Colonic mucosa (tissue), 4 donors: ENCODE measurements at regions not wholly inside any gene's neighbourhood (a gene's known extent, or its start where the extent isn't known, plus 50 kb on each side); places are given as distances from the start of the nearest gene placed in this dataset.
"Not testable (repeated sequence)": the region's sequence is repeated elsewhere in the genome, so short reads cannot be mapped to it uniquely, and the experiment has no call there.

ENCODE experiments used
- DNase-seq: peaks from one replicate; pipeline ENCODE4 v3.0.0-alpha.2; 2020
- H3K27ac ChIP-seq: fragments of 200-600 bp; one replicate; pipeline ENCODE4 v1.8.0; 2021
- H3K27me3 ChIP-seq: fragments of 200-600 bp; one replicate; pipeline ENCODE4 v1.8.0; 2021
- H3K36me3 ChIP-seq: fragments of 200-600 bp; one replicate; pipeline ENCODE4 v1.8.0; 2021
- H3K4me1 ChIP-seq: fragments of 200-600 bp; one replicate; pipeline ENCODE4 v1.8.0; 2021; ENCODE audit warnings: mild to moderate bottlenecking
- H3K4me3 ChIP-seq: fragments of 200-600 bp; one replicate; pipeline ENCODE4 v1.8.0; 2021
- H3K9ac ChIP-seq, 2 donors: one replicate each; pipeline ENCODE4 v1.7.0; 2013; ENCODE audit warnings: control low read depth in 2 of 2, low read depth in 2 of 2, low read length in 2 of 2
- H3K9me3 ChIP-seq: fragments of 200-600 bp; one replicate; pipeline ENCODE4 v1.8.0; 2021
- intact Hi-C: fragments of 100-400 bp; cut with DNase I; formaldehyde crosslinking; loops from one replicate; pipeline ENCODE4 v1.14.1; 2022
- TF ChIP-seq, protein P1 (sequence below): fragments of 200-600 bp; IDR thresholded peaks from one replicate; pipeline ENCODE4 v1.8.0; 2022; ENCODE audit warnings: antibody characterized with exemption, mild to moderate bottlenecking
- donor health status: healthy.
- donor health status: DM: no; HTN: no; CAD: no.
- donor health status: DM: no; HTN: no; CAD: no.

DNA sequence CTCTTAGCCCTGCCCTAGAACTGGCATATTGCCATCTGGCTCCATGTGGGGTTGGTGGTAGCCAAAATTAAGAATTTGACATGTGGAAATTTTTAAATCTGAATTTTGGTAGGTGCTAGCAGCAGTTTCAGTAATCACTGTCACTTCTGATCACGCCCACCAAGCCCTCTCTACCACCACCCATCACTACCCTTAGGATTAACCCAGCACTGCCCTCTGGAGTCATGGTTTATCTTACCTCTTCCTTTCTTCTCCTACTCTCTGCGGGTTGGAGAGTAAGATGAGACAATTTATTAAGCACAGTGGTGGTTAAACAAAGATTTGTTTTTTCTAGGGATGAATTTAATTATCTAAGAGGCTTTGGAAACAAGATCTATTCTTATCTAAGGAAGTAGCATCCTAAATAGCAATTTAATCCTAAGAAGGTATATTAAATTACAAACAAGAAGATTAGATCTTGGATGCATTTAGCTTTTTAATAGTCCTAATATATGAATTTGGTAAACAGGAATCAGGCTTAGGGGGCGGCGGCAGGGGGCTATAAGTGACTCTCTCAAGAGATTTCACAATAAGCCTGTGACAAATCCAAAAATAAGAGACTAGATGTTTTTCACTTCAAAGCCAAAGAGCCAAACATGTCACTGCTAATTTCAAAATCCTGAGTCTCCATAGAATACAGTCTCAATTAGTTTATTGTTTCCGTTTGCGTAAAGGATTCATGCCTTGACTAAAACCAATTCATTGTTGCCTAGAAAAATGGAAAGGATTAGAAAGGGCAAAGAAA lies 498.4 kb upstream of the UBE2E2 start:
- intact Hi-C loops, result no loop called here

DNA sequence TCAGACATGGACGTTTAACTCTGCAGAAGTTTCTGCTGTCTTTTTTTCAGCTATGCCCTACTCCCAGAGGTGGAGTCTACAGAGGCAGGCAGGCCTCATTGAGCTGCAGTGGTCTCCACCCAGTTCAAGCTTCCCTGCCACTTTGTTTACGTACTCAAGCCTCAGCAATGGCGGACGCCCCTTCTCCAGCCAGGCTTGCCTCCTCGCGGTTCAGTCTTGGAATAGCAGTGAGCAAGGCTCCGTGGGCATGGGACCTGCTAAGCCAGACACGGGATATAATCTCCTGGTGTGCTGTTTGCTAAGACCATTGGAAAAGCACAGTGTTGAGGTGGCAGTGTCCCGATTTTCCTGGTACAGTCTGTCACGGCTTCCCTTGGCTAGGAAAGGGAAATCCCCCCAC lies 496.2 kb upstream of the UBE2E2 start:
- H3K4me1 ChIP-seq, H3K36me3 ChIP-seq, H3K4me3 ChIP-seq, H3K9ac ChIP-seq, DNase-seq, H3K27ac ChIP-seq, intact Hi-C loops, H3K9me3 ChIP-seq, H3K27me3 ChIP-seq: not testable (repeated sequence)

More for the DNA sequence above, 498.4 kb upstream of the UBE2E2 start:
- no peaks in the 10 kb centered on the region for H3K4me1 ChIP-seq
- TF ChIP-seq, protein P1, sequence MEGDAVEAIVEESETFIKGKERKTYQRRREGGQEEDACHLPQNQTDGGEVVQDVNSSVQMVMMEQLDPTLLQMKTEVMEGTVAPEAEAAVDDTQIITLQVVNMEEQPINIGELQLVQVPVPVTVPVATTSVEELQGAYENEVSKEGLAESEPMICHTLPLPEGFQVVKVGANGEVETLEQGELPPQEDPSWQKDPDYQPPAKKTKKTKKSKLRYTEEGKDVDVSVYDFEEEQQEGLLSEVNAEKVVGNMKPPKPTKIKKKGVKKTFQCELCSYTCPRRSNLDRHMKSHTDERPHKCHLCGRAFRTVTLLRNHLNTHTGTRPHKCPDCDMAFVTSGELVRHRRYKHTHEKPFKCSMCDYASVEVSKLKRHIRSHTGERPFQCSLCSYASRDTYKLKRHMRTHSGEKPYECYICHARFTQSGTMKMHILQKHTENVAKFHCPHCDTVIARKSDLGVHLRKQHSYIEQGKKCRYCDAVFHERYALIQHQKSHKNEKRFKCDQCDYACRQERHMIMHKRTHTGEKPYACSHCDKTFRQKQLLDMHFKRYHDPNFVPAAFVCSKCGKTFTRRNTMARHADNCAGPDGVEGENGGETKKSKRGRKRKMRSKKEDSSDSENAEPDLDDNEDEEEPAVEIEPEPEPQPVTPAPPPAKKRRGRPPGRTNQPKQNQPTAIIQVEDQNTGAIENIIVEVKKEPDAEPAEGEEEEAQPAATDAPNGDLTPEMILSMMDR, result no peak
- H3K9me3 ChIP-seq, result no peaks in the 10 kb centered on the region
- H3K9ac ChIP-seq, result no peak overlapping the region
- no peaks in the 10 kb centered on the region for H3K27me3 ChIP-seq
- H3K27ac ChIP-seq, result no peak overlapping the region
- H3K4me3 ChIP-seq, result no peak overlapping the region
- DNase-seq, result no peak
- H3K36me3 ChIP-seq, result no peaks in the 10 kb centered on the region

DNA sequence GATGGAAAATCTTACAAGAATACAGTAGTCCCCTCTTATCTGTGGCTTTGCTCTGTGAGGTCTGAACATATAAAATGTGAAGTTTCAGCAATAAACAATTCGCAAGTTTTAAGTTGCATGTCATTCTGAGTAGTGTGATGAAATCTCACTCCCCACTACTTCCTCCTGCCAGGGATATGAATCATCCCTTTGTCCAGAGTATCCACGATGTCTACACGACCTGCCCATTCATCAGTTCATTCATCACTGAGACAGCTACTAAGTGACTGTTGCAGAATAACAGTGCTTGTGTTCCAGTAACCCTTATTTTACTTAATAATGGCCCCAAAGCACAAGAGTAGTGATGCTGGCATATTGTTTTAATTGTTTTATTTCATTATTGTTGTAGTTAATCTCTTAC lies 489.2 kb upstream of the UBE2E2 start:
- no peak overlapping the region for H3K9ac ChIP-seq
- H3K4me3 ChIP-seq, result no peak overlapping the region
- H3K27ac ChIP-seq, result no peak overlapping the region
- intact Hi-C loops, result no loop called here
- no peaks in the 10 kb centered on the region for H3K27me3 ChIP-seq
- H3K36me3 ChIP-seq, result no peaks in the 10 kb centered on the region
- TF ChIP-seq, protein P1, result no peak
- H3K4me1 ChIP-seq, result no peaks in the 10 kb centered on the region
- DNase-seq, result no peak
- H3K9me3 ChIP-seq, result no peaks in the 10 kb centered on the region

DNA sequence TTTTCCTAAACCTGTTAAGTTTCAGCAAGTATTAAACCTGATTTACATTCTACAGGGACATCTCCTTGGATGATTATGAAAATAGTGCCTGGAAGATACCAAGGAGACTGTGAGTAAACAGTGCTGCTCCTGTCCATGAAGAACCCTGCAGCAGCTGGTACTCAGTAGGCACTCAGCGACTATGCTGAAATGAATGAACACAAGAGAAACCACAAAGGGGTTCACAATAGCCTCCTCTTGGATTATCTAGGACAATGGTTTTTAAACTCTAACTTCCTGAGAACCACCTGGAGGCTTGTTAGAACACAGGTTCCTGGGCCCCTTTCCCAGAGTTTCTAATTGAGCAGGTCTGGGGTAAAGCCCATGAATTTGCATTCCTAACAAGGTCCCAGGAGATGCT lies 488.4 kb upstream of the UBE2E2 start:
- Histone ChIP-seq H3K36me3 (no peaks in the 10 kb centered on the region), H3K4me3 (no peak overlapping the region), H3K27me3 (no peaks in the 10 kb centered on the region), H3K9me3 (no peaks in the 10 kb centered on the region), H3K4me1 (no peaks in the 10 kb centered on the region), H3K27ac (no peak overlapping the region), H3K9ac (no peak overlapping the region)
- TF ChIP-seq, protein P1, result no peak
- no peak for DNase-seq
- intact Hi-C loops, result no loop called here

DNA sequence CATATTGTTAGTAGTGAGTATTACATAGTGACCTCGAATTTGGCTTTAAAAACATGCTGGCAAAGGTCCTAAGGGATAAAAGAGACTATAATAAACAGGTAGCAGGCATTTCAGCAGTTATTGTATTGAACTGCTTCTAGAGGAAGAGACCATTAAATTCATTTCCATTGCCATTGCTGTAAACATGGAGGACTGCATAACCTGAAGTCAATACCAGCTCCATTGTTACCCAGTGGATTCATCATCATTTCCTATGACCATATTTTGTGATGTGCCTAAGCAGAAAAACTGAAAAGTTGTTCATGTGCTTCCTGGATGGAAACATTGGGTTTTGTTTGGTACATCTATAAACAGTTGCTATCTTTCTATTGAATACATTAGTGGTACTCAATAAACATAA lies 482.5 kb upstream of the UBE2E2 start:
- Histone ChIP-seq H3K9ac (no peak overlapping the region), H3K4me3 (no peak overlapping the region), H3K27me3 (no peaks in the 10 kb centered on the region), H3K36me3 (no peaks in the 10 kb centered on the region), H3K9me3 (no peaks in the 10 kb centered on the region), H3K4me1 (no peaks in the 10 kb centered on the region), H3K27ac (no peak overlapping the region)
- DNase-seq, result no peak
- TF ChIP-seq, protein P1, result no peak
- intact Hi-C loops, result no loop called here

DNA sequence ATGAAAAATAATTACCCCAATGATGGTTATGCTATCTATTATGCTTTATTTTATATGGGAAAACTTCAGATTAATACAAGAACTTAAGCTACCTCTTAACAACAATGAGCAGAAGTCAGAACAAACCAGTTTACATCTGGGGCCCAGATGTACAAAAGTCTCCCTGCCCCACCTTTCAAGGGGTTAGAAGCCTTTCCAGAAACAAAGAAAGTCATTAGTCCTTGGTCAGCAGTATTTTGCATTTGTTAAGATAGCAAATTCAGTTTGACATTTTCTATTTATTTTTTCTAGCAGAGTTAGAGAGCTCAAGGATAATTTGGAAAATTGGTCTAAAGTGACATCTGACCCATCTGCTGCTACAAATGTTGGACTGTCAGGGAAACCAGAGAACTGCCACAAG lies 478.7 kb upstream of the UBE2E2 start:
- DNase-seq, result no peak
- Histone ChIP-seq H3K27ac (no peak overlapping the region), H3K27me3 (no peaks in the 10 kb centered on the region), H3K4me1 (no peaks in the 10 kb centered on the region), H3K4me3 (no peak overlapping the region), H3K9me3 (no peaks in the 10 kb centered on the region), H3K36me3 (no peaks in the 10 kb centered on the region), H3K9ac (no peak overlapping the region)
- intact Hi-C loops, result no loop called here
- TF ChIP-seq, protein P1, result no peak
